ENCODE measurements at regions not wholly inside any gene's neighbourhood (a gene's known extent, or its start where the extent isn't known, plus 50 kb on each side); places are given as distances from the start of the nearest gene placed in this dataset.

- TF ChIP-seq CTCF (IDR thresholded peaks at IDR 0.05) (no peak), POLR2A (IDR thresholded peaks at IDR 0.05) (no peak)
These were observed 109.1 kb downstream of the NEDD1 start for GRCh38 chr12:97016163-97016562.

All from body of pancreas (tissue), 4 donors.